GM23338 (cell line): ENCODE measurements at regions not wholly inside any gene's neighbourhood (a gene's known extent, or its start where the extent isn't known, plus 50 kb on each side); places are given as distances from the start of the nearest gene placed in this dataset.

Experiments used
- ATAC-seq: fragments of 200-7000 bp; cut with Tn5 transposase; 3 replicates; pipeline ENCODE4 v1.9.1; 2020
- DNase-seq: peaks from one replicate; pipeline ENCODE4 v3.0.0-alpha.2; 2015; ENCODE audit warnings: low spot score
- H2AFZ ChIP-seq: fragments of 200-600 bp; sonication (generic); 2 replicates; pipeline ENCODE4 v1.8.0; 2016; ENCODE audit warnings: antibody characterized with exemption, mild to moderate bottlenecking, moderate library complexity
- H3F3A ChIP-seq: fragments of 200-600 bp; sonication (generic); replicated peaks from 2 replicates; pipeline ENCODE4 v1.8.0; 2017; ENCODE audit warnings: antibody characterized with exemption, mixed run types, low read depth
- H3K27ac ChIP-seq: fragments of 200-600 bp; sonication (generic); 2 replicates; pipeline ENCODE4 v1.6.1; 2016; ENCODE audit warnings: low read depth
- H3K27me3 ChIP-seq: fragments of 200-600 bp; sonication (generic); 2 replicates; pipeline ENCODE4 v1.8.0; 2016; ENCODE audit warnings: mild to moderate bottlenecking, mixed run types, moderate library complexity; ENCODE audit not compliant: insufficient read depth
- H3K36me3 ChIP-seq: fragments of 200-600 bp; sonication (generic); 2 replicates; pipeline ENCODE4 v1.8.0; 2016; ENCODE audit warnings: mild to moderate bottlenecking; ENCODE audit not compliant: insufficient read depth
- H3K4me1 ChIP-seq: fragments of 200-600 bp; sonication (generic); 2 replicates; pipeline ENCODE4 v1.8.0; 2016; ENCODE audit warnings: mild to moderate bottlenecking, moderate library complexity; ENCODE audit not compliant: insufficient read depth
- H3K4me2 ChIP-seq: fragments of 200-600 bp; sonication (generic); 2 replicates; pipeline ENCODE4 v1.7.1; 2017; ENCODE audit warnings: mixed run types
- H3K4me3 ChIP-seq: fragments of 200-600 bp; sonication (generic); 2 replicates; pipeline ENCODE4 v1.6.1; 2016; ENCODE audit warnings: mixed run types
- H3K79me2 ChIP-seq: fragments of 200-600 bp; sonication (generic); replicated peaks from 2 replicates; pipeline ENCODE4 v1.8.0; 2017; ENCODE audit warnings: mild to moderate bottlenecking; ENCODE audit not compliant: insufficient read depth
- H3K9me2 ChIP-seq: fragments of 200-600 bp; sonication (generic); 2 replicates; pipeline ENCODE4 v1.8.0; 2017; ENCODE audit not compliant: insufficient read depth
- H4K20me1 ChIP-seq: fragments of 200-600 bp; sonication (generic); replicated peaks from 2 replicates; pipeline ENCODE4 v1.8.0; 2017; ENCODE audit warnings: mild to moderate bottlenecking; ENCODE audit not compliant: insufficient read depth
- H3K27ac Mint-ChIP-seq: 2 replicates; pipeline ENCODE4 v1.8.0; 2020; ENCODE audit warnings: inconsistent platforms, mild to moderate bottlenecking, moderate library complexity, mixed read lengths
- H3K27me3 Mint-ChIP-seq: 3 replicates; pipeline ENCODE4 v1.8.0; 2022; ENCODE audit warnings: low read depth, mild to moderate bottlenecking, moderate library complexity, mixed read lengths, inconsistent platforms; ENCODE audit not compliant: insufficient read depth, poor library complexity
- H3K36me3 Mint-ChIP-seq: 3 replicates; pipeline ENCODE4 v1.8.0; 2021; ENCODE audit warnings: low read depth, mild to moderate bottlenecking, inconsistent platforms, moderate library complexity, mixed read lengths
- H3K4me1 Mint-ChIP-seq: 3 replicates; pipeline ENCODE4 v1.8.0; 2020; ENCODE audit warnings: mild to moderate bottlenecking, inconsistent platforms, mixed read lengths
- H3K4me3 Mint-ChIP-seq: 3 replicates; pipeline ENCODE4 v1.8.0; 2021; ENCODE audit warnings: moderate library complexity, mild to moderate bottlenecking, inconsistent platforms, mixed read lengths
- H3K9me3 Mint-ChIP-seq: 3 replicates; pipeline ENCODE4 v1.8.0; 2020; ENCODE audit warnings: moderate library complexity, mild to moderate bottlenecking, inconsistent platforms, mixed read lengths
- CREB1 ChIP-seq: fragments of 250-450 bp; sonication (Bioruptor Pico); IDR thresholded peaks from 2 replicates; pipeline ENCODE4 v1.5.0; 2020; ENCODE audit warnings: low read depth, mild to moderate bottlenecking, moderate library complexity
- EZH2 ChIP-seq: fragments of 200-600 bp; sonication (generic); IDR thresholded peaks from one replicate; pipeline ENCODE4 v1.8.0; 2017; ENCODE audit warnings: antibody characterized with exemption, mild to moderate bottlenecking, low read depth; ENCODE audit not compliant: unreplicated experiment
- JUNB ChIP-seq: IDR thresholded peaks from one replicate; pipeline ENCODE4 v1.6.1; 2016; ENCODE audit warnings: antibody characterized with exemption; ENCODE audit not compliant: unreplicated experiment
- NANOG ChIP-seq: IDR thresholded peaks from 2 replicates; pipeline ENCODE4 v1.6.1; 2016; ENCODE audit warnings: antibody characterized with exemption, borderline replicate concordance
- POLR2AphosphoS5 ChIP-seq: IDR thresholded peaks from 2 replicates; pipeline ENCODE4 v1.6.1; 2016; ENCODE audit warnings: antibody characterized with exemption, low read depth
- STAT1 ChIP-seq: IDR thresholded peaks from one replicate; pipeline ENCODE4 v1.6.1; 2016; ENCODE audit warnings: antibody characterized with exemption; ENCODE audit not compliant: unreplicated experiment
- ZNF114 ChIP-seq: fragments of 250-450 bp; sonication (Bioruptor Pico); IDR thresholded peaks from 2 replicates; pipeline ENCODE4 v1.5.0; 2020; ENCODE audit warnings: mild to moderate bottlenecking, moderate library complexity
- ZNF331 ChIP-seq: fragments of 250-450 bp; sonication (Bioruptor Pico); IDR thresholded peaks from 2 replicates; pipeline ENCODE4 v1.5.0; 2020; ENCODE audit warnings: low read depth, mild to moderate bottlenecking, moderate library complexity
- TF ChIP-seq, protein P1 (sequence below): IDR thresholded peaks from one replicate; pipeline ENCODE4 v1.6.1; 2018; ENCODE audit warnings: antibody characterized with exemption; ENCODE audit not compliant: unreplicated experiment
- TF ChIP-seq, protein P2 (sequence below): IDR thresholded peaks from 2 replicates; pipeline ENCODE4 v1.6.1; 2016; ENCODE audit warnings: antibody characterized with exemption
- TF ChIP-seq, protein P3 (sequence below), 2 experiments: fragments of 200-600 bp in 1 of 2; sonication (generic) in 1 of 2; conservative IDR thresholded peaks; 2 replicates each; pipeline versions ENCODE4 v1.5.1 to v1.6.1; 2016 to 2017; ENCODE audit warnings: antibody characterized with exemption in 2 of 2, low read depth in 2 of 2, mild to moderate bottlenecking in 2 of 2, moderate library complexity in 1 of 2

DNA sequence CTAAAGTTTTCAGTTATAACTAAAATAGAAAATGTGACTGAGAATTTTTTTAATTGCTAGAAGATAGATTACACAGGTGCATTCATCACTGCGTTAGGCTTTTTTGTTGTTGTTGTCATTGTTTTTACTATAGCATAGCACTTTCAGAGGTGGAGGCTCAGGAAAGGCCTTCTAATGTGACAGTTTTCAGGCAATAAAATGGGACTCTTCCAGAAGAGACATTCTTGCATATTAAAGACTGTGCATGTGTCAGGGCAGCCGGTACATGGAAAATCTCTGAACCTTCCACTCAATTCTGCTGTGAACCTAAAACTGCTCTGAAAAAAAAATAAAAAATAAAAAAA is 175.2 kb downstream of the METTL4 start:
- TF ChIP-seq, protein P1, sequence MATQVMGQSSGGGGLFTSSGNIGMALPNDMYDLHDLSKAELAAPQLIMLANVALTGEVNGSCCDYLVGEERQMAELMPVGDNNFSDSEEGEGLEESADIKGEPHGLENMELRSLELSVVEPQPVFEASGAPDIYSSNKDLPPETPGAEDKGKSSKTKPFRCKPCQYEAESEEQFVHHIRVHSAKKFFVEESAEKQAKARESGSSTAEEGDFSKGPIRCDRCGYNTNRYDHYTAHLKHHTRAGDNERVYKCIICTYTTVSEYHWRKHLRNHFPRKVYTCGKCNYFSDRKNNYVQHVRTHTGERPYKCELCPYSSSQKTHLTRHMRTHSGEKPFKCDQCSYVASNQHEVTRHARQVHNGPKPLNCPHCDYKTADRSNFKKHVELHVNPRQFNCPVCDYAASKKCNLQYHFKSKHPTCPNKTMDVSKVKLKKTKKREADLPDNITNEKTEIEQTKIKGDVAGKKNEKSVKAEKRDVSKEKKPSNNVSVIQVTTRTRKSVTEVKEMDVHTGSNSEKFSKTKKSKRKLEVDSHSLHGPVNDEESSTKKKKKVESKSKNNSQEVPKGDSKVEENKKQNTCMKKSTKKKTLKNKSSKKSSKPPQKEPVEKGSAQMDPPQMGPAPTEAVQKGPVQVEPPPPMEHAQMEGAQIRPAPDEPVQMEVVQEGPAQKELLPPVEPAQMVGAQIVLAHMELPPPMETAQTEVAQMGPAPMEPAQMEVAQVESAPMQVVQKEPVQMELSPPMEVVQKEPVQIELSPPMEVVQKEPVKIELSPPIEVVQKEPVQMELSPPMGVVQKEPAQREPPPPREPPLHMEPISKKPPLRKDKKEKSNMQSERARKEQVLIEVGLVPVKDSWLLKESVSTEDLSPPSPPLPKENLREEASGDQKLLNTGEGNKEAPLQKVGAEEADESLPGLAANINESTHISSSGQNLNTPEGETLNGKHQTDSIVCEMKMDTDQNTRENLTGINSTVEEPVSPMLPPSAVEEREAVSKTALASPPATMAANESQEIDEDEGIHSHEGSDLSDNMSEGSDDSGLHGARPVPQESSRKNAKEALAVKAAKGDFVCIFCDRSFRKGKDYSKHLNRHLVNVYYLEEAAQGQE, result no peak
- no peak for TF ChIP-seq ZNF114
- no peak for TF ChIP-seq JUNB
- TF ChIP-seq, protein P2, sequence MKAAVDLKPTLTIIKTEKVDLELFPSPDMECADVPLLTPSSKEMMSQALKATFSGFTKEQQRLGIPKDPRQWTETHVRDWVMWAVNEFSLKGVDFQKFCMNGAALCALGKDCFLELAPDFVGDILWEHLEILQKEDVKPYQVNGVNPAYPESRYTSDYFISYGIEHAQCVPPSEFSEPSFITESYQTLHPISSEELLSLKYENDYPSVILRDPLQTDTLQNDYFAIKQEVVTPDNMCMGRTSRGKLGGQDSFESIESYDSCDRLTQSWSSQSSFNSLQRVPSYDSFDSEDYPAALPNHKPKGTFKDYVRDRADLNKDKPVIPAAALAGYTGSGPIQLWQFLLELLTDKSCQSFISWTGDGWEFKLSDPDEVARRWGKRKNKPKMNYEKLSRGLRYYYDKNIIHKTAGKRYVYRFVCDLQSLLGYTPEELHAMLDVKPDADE, result no peak
- TF ChIP-seq POLR2AphosphoS5, result no peak
- TF ChIP-seq CREB1 (CRISPR knock-in tag), result no peak
- TF ChIP-seq STAT1, result no peak
- no peak for TF ChIP-seq ZNF331 (CRISPR knock-in tag)
- TF ChIP-seq EZH2, result no peak
- H3K36me3 ChIP-seq, result no peaks in the 10 kb centered on the region
- H3K9me2 ChIP-seq, result no peaks in the 10 kb centered on the region
- Mint-ChIP-seq H3K9me3 (no peaks in the 10 kb centered on the region), H3K4me3 (no peak overlapping the region), H3K27me3 (no peaks in the 10 kb centered on the region), H3K36me3 (no peaks in the 10 kb centered on the region), H3K4me1 (no peaks in the 10 kb centered on the region; the same call in 2 of the 3 replicates), H3K27ac (no peak overlapping the region)
- no peaks in the 10 kb centered on the region for H3F3A ChIP-seq
- no peaks in the 10 kb centered on the region for H3K79me2 ChIP-seq
- H4K20me1 ChIP-seq, result no peaks in the 10 kb centered on the region
- H2AFZ ChIP-seq, result no peak overlapping the region
- no peak for ATAC-seq
- H3K4me1 ChIP-seq, result no peaks in the 10 kb centered on the region
- no peak overlapping the region for H3K4me2 ChIP-seq
- no peak overlapping the region for H3K4me3 ChIP-seq
- no peak overlapping the region for H3K27ac ChIP-seq
- no peak for DNase-seq
- no peaks in the 10 kb centered on the region for H3K27me3 ChIP-seq

DNA sequence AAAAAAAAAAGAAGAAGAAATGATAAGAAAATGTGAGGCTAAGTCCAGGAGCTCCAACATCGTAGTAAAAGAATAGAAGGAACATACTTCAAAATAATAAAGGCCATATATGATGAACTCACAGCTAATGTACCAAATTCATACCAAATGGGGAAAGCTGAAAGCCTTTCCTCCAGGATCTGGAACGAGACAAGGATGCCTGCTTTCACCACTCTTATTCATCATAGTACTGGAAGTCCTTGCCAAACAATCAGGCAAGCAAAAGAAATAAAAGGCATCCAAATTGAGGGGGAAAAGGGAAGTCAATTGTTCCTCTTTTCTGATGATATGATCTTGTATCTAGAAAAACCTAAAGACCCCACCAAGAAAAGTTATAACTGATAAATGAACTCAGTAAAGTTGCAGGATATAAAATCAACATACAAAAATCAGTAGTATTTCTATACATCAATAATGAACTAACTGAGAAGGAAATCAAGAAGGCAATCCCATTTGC is 170.6 kb downstream of the METTL4 start:
- Mint-ChIP-seq H3K36me3 (no peaks in the 10 kb centered on the region), H3K9me3 (no peaks in the 10 kb centered on the region; the same call in 2 of the 3 replicates), H3K27ac (no peak overlapping the region), H3K4me3 (no peak overlapping the region), H3K27me3 (no peaks in the 10 kb centered on the region), H3K4me1 (no peaks in the 10 kb centered on the region)
- ATAC-seq (no peak), DNase-seq (no peak)
- Histone ChIP-seq H3F3A (no peaks in the 10 kb centered on the region), H3K27me3 (no peaks in the 10 kb centered on the region), H3K4me1 (no peaks in the 10 kb centered on the region), H3K4me3 (no peak overlapping the region), H3K36me3 (no peaks in the 10 kb centered on the region), H2AFZ (no peak overlapping the region), H3K79me2 (no peaks in the 10 kb centered on the region), H3K4me2 (no peak overlapping the region), H3K27ac (no peak overlapping the region), H3K9me2 (no peaks in the 10 kb centered on the region), H4K20me1 (no peaks in the 10 kb centered on the region)
- TF ChIP-seq POLR2AphosphoS5 (no peak), NANOG (no peak), JUNB (no peak), ZNF331 (CRISPR knock-in tag) (no peak), CREB1 (CRISPR knock-in tag) (no peak), EZH2 (no peak)
- TF ChIP-seq, protein P3, sequence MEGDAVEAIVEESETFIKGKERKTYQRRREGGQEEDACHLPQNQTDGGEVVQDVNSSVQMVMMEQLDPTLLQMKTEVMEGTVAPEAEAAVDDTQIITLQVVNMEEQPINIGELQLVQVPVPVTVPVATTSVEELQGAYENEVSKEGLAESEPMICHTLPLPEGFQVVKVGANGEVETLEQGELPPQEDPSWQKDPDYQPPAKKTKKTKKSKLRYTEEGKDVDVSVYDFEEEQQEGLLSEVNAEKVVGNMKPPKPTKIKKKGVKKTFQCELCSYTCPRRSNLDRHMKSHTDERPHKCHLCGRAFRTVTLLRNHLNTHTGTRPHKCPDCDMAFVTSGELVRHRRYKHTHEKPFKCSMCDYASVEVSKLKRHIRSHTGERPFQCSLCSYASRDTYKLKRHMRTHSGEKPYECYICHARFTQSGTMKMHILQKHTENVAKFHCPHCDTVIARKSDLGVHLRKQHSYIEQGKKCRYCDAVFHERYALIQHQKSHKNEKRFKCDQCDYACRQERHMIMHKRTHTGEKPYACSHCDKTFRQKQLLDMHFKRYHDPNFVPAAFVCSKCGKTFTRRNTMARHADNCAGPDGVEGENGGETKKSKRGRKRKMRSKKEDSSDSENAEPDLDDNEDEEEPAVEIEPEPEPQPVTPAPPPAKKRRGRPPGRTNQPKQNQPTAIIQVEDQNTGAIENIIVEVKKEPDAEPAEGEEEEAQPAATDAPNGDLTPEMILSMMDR (conservative IDR thresholded peaks at IDR 0.05; ENCODE audit: low read depth in 2 of 2), result no peak
- TF ChIP-seq, protein P1, result no peak
